ENCODE measurements at regions not wholly inside any gene's neighbourhood (a gene's known extent, or its start where the extent isn't known, plus 50 kb on each side); places are given as distances from the start of the nearest gene placed in this dataset.
A peak's percentile ranks its signal among the peaks of the same experiment; 100 is the strongest.

GRCh38 chr2:222055328-222055727 is 243.5 kb downstream of the PAX3 start:
- intact Hi-C loops (cut with micrococcal nuclease; ENCODE audit: unreplicated experiment) = loop anchor here (5.0 kb wide), 2 partner anchors 262 to 557 kb away; no protein-coding TSS in a partner anchor
- H3K4me3 Mint-ChIP-seq (ENCODE audit: low read depth, unreplicated experiment) = no peak overlapping the region
- DNase-seq = no peak
- CTCF ChIA-PET = interaction anchor here (0.5 kb wide), 1 partner anchor 147 kb away, joined by 3 read pairs; no protein-coding TSS in a partner anchor
- no TSS peak for BruUV-seq (replicated peaks)
- peaks cover 15% of the 10 kb centered on the region for H3K4me1 Mint-ChIP-seq (ENCODE audit: low read depth, unreplicated experiment)
- no peak overlapping the region for H3K27ac Mint-ChIP-seq (ENCODE audit: unreplicated experiment)
- H3K9me3 Mint-ChIP-seq (ENCODE audit: low read depth, unreplicated experiment) = no peaks in the 10 kb centered on the region
- peaks cover 75% of the 10 kb centered on the region for H3K27me3 Mint-ChIP-seq (ENCODE audit: unreplicated experiment)
- TF ChIP-seq CTCF (IDR thresholded peaks at IDR 0.05; ENCODE audit: unreplicated experiment) = no peak
- no peaks in the 10 kb centered on the region for H3K36me3 Mint-ChIP-seq (ENCODE audit: insufficient read depth, unreplicated experiment)

GRCh38 chr2:222054813-222055212 is 244.0 kb downstream of the PAX3 start:
- BruUV-seq (replicated peaks) = no TSS peak
- H3K4me1 Mint-ChIP-seq (ENCODE audit: low read depth, unreplicated experiment) = peaks cover 16% of the 10 kb centered on the region
- no peak for TF ChIP-seq CTCF (IDR thresholded peaks at IDR 0.05; ENCODE audit: unreplicated experiment)
- intact Hi-C loops (cut with micrococcal nuclease; ENCODE audit: unreplicated experiment) = loop anchor here (5.0 kb wide), 3 partner anchors 237 to 557 kb away; no protein-coding TSS in a partner anchor
- DNase-seq = no peak
- no peak overlapping the region for H3K4me3 Mint-ChIP-seq (ENCODE audit: low read depth, unreplicated experiment)
- CTCF ChIA-PET = interaction anchor here (0.5 to 0.7 kb wide), 2 partner anchors 55 to 148 kb away, joined by 3 read pairs; no protein-coding TSS in a partner anchor
- no peaks in the 10 kb centered on the region for H3K36me3 Mint-ChIP-seq (ENCODE audit: insufficient read depth, unreplicated experiment)
- H3K27me3 Mint-ChIP-seq (ENCODE audit: unreplicated experiment) = peaks cover 75% of the 10 kb centered on the region
- no peak overlapping the region for H3K27ac Mint-ChIP-seq (ENCODE audit: unreplicated experiment)
- H3K9me3 Mint-ChIP-seq (ENCODE audit: low read depth, unreplicated experiment) = no peaks in the 10 kb centered on the region

- Mint-ChIP-seq H3K27ac (ENCODE audit: unreplicated experiment) (no peak overlapping the region), H3K4me3 (ENCODE audit: low read depth, unreplicated experiment) (no peak overlapping the region), H3K4me1 (ENCODE audit: low read depth, unreplicated experiment) (peaks cover 16% of the 10 kb centered on the region), H3K9me3 (ENCODE audit: low read depth, unreplicated experiment) (no peaks in the 10 kb centered on the region), H3K36me3 (ENCODE audit: insufficient read depth, unreplicated experiment) (no peaks in the 10 kb centered on the region), H3K27me3 (ENCODE audit: unreplicated experiment) (peaks cover 75% of the 10 kb centered on the region)
- no TSS peak for BruUV-seq (replicated peaks)
- intact Hi-C loops (cut with micrococcal nuclease; ENCODE audit: unreplicated experiment) = loop anchor here (5.0 kb wide), 1 partner anchor 239 kb away; no protein-coding TSS in a partner anchor
- peak; percentile 41 for TF ChIP-seq CTCF (IDR thresholded peaks at IDR 0.05; ENCODE audit: unreplicated experiment)
- CTCF ChIA-PET = no interaction called here
- peak; percentile 19 for DNase-seq
These were observed 245.8 kb downstream of the PAX3 start for GRCh38 chr2:222052934-222053367.

- CTCF ChIA-PET = interaction anchor here (0.8 to 1.8 kb wide), 2 partner anchors 11 to 16 kb away, joined by 3 to 4 read pairs; no protein-coding TSS in a partner anchor
- TF ChIP-seq CTCF (IDR thresholded peaks at IDR 0.05; ENCODE audit: unreplicated experiment) = no peak
- intact Hi-C loops (cut with micrococcal nuclease; ENCODE audit: unreplicated experiment) = loop anchor here (5.0 kb wide), 1 partner anchor 241 kb away; no protein-coding TSS in a partner anchor
- no peak overlapping the region for H3K27ac Mint-ChIP-seq (ENCODE audit: unreplicated experiment)
- no peak overlapping the region for H3K4me3 Mint-ChIP-seq (ENCODE audit: low read depth, unreplicated experiment)
- peaks cover 16% of the 10 kb centered on the region for H3K4me1 Mint-ChIP-seq (ENCODE audit: low read depth, unreplicated experiment)
- BruUV-seq (replicated peaks) = no TSS peak
- DNase-seq = peak; percentile 12
- H3K27me3 Mint-ChIP-seq (ENCODE audit: unreplicated experiment) = peaks cover 83% of the 10 kb centered on the region
- no peaks in the 10 kb centered on the region for H3K36me3 Mint-ChIP-seq (ENCODE audit: insufficient read depth, unreplicated experiment)
- no peaks in the 10 kb centered on the region for H3K9me3 Mint-ChIP-seq (ENCODE audit: low read depth, unreplicated experiment)
These were observed 247.8 kb downstream of the PAX3 start for GRCh38 chr2:222050981-222051380.

All from Calu3 (cell line).